EH (cell line): ENCODE measurements at regions not wholly inside any gene's neighbourhood (a gene's known extent, or its start where the extent isn't known, plus 50 kb on each side); places are given as distances from the start of the nearest gene placed in this dataset.
A peak's percentile ranks its signal among the peaks of the same experiment; 100 is the strongest.
"Not testable (repeated sequence)": the region's sequence is repeated elsewhere in the genome, so short reads cannot be mapped to it uniquely, and the experiment has no call there.

Experiments used
- DNase-seq: peaks from one replicate; pipeline ENCODE4 v3.0.0-alpha.2; 2015; ENCODE audit warnings: low read depth

DNA sequence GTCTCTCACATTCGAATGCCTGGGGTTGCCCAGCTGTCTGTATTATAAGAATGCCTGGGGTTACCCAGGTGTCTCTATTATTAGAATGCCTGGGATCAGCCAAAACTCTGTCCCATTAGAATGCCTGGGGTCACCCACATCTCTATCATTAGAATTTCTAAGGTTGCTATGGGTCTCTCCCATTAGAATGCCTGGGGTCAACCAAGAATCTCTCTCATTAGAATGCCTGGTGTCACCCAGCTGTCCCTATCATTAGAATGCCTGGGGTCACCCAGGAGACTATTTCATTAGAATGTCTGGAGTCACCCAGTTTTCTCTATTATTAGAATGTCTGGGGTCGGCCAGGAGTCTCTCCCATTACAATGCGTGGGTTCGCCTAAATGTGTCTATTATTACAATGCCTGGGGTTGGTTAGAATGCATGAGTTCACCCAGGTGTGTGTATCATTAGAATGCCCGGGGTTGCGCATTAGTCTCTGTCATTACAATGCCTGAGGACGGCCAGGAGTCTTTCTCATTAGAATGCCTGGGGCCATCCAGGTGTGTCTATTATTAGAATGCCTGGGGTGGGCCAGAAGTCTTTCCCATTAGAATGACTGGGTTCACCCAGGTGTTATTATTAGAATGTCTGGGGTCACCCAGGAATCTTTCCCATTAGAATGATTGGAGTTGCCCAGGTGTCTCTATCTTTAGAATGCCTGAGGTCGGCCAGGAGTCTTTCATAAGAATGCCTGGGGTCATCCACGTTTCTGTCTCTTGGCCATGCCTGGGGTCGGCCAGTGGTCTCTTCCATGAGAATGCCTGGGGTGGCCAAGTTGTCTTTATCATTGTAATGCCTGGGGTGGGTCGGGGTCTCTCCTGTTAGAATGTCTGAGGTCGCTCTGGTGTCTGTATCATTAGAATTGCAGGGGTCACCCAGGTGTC, 59.6 kb downstream of the RNF187 start:
- no peak for DNase-seq

- no peak for DNase-seq
Observed at GRCh38 chr1:228547464-228547792, 60.2 kb downstream of the RNF187 start.

GRCh38 chr1:228548788-228549187, 61.6 kb downstream of the RNF187 start:
- DNase-seq = no peak

DNA sequence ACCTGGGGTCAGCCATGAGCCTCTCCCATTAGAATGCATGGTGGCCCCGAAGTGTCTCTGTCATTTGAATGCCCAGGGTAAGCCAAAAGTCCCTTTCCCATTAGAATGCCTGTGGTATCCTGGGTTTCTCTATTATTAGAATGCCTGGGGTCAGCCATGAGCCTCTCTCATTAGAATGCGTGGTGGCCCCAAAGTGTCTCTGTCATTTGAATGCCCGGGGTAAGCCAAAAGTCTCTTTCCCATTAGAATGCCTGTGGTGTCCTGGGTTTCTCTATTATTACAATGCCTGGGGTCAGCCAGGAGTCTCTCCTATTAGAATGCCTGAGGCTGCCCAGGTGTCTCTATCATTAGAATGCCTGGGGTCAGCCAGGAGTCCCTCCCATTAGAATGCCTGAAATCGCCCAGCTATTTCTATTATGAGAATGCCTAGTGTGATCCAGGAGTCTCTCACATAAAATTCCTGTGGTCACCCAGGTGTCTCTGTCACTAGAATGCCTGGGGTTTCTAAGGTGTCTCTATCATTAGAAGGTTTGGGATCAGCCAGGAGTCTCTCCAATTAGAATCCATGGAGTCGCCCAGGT, 65.5 kb downstream of the RNF187 start:
- no peak for DNase-seq

GRCh38 chr1:228554107-228554506, 66.9 kb downstream of the RNF187 start:
- DNase-seq = no peak

GRCh38 chr1:228555074-228555994, 68.2 kb downstream of the RNF187 start:
- peak; percentile 2 for DNase-seq

DNA sequence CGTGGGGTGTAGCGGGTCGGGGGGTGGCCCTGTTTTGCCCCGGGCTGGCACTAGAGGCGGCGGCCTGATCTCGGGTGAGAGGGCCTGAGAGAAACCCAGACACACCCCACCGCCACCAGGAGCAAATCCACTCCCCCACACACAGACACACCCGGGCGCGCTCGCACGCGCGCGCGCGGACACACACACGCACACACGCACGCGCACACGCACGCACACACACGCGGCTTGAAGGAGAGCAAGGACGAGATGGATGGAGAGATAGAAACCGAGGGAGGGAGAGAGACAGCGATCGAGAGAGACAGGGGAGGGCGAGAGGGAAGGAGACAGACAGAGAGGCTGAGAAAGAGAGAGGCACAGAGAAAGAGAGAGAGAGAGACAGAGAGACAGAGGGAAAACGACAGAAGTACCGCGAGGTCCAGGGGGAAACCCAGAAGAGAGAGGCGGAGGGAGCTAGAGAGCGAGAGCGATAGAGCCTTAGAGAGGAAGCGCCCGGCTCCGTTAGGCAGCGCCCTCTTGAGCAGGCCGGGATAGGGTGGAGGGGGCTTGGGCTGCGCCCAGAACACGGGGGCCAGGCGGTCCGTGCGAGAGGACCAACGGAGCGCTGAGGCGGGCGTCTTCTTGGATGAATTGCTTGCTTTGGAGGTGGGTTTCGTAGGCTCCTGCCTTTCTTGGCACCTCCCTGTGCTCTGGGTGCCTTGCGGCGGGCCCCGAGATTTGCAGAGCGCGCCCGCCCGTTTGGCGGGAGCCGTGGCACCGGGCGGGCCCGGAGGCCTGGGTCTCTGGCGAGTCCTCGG, 69.7 kb downstream of the RNF187 start:
- DNase-seq = not testable (repeated sequence)
